B cell (primary cell): ENCODE measurements at regions not wholly inside any gene's neighbourhood (a gene's known extent, or its start where the extent isn't known, plus 50 kb on each side); places are given as distances from the start of the nearest gene placed in this dataset.
"Not testable (repeated sequence)": the region's sequence is repeated elsewhere in the genome, so short reads cannot be mapped to it uniquely, and the experiment has no call there.

Source experiments
- ATAC-seq: fragments of 200-7000 bp; cut with Tn5 transposase; one replicate; pipeline ENCODE4 v1.10.0; 2021; ENCODE audit warnings: low read depth, mild to moderate bottlenecking, moderate number of reproducible peaks, moderate library complexity
- CTCF ChIA-PET: fragments of 350-600 bp; sonication (Branson Sonifier 250); formaldehyde crosslinking; loops from one replicate; lab custom pipeline; 2021; ENCODE audit warnings: antibody characterized with exemption, inconsistent platforms; lab: Charles Lee
- POLR2A ChIA-PET: fragments of 350-600 bp; sonication (Branson Sonifier 250); formaldehyde crosslinking; loops from one replicate; lab custom pipeline; 2021; ENCODE audit warnings: antibody characterized with exemption; lab: Charles Lee
- DNase-seq: peaks from one replicate; pipeline ENCODE4 v3.0.0; 2013
- H2AFZ ChIP-seq: 2 replicates; pipeline ENCODE4 v1.6.1; 2012; ENCODE audit warnings: mild to moderate bottlenecking, low read depth, low read length; ENCODE audit not compliant: insufficient read depth, poor library complexity, severe bottlenecking
- H3K27ac ChIP-seq, 2 donors: 1 replicate in 1 of 2; 2 replicates in 1 of 2; pipeline ENCODE4 v1.5.1; 2012 to 2013; ENCODE audit warnings: low read length in 2 of 2, mild to moderate bottlenecking in 2 of 2, moderate library complexity in 1 of 2
- H3K27me3 ChIP-seq, 4 experiments: fragments of 200-600 bp in 1 of 4; sonication (generic) in 1 of 4; replicated peaks in 1 of 4; 1 replicate in 2 of 4; 2 replicates in 2 of 4; pipeline versions ENCODE4 v1.6.1 to v1.7.0; 2013 to 2016; ENCODE audit warnings: low read length in 3 of 4, mild to moderate bottlenecking in 2 of 4, mixed read lengths in 1 of 4, moderate library complexity in 1 of 4; ENCODE audit not compliant: insufficient read depth in 4 of 4, control insufficient read depth in 3 of 4; ENCODE audit errors: control extremely low read depth in 1 of 4
- H3K36me3 ChIP-seq, 2 experiments: replicated peaks in 1 of 2; 1 replicate in 1 of 2; 2 replicates in 1 of 2; pipeline versions ENCODE4 v1.6.1 to v1.7.1; 2013; ENCODE audit warnings: low read length in 1 of 2; ENCODE audit not compliant: insufficient read depth in 2 of 2, control insufficient read depth in 1 of 2; ENCODE audit errors: control extremely low read depth in 1 of 2, extremely low read depth in 1 of 2
- H3K4me1 ChIP-seq, 2 donors: fragments of 200-600 bp in 1 of 2; sonication (generic) in 1 of 2; 1 replicate in 1 of 2; 2 replicates in 1 of 2; pipeline versions ENCODE4 v1.5.1 to v1.6.1; 2013 to 2017; ENCODE audit warnings: low read length in 2 of 2; ENCODE audit not compliant: control insufficient read depth in 2 of 2, insufficient read depth in 2 of 2
- H3K4me2 ChIP-seq: replicated peaks from 2 replicates; pipeline ENCODE3; 2012; ENCODE audit warnings: mild to moderate bottlenecking, low read depth, low read length; ENCODE audit not compliant: poor library complexity, severe bottlenecking
- H3K4me3 ChIP-seq, 5 experiments: fragments of 200-600 bp in 1 of 5; sonication (generic) in 1 of 5; 1 replicate in 3 of 5; 2 replicates in 2 of 5; pipeline versions ENCODE4 v1.5.1 to v1.7.0; 2011 to 2016; ENCODE audit warnings: low read length in 4 of 5, mild to moderate bottlenecking in 4 of 5, low read depth in 2 of 5, control low read depth in 1 of 5, moderate library complexity in 1 of 5; ENCODE audit not compliant: insufficient read depth in 1 of 5; ENCODE audit errors: control extremely low read depth in 1 of 5, extremely low read depth in 1 of 5
- H3K79me2 ChIP-seq: fragments of 200-600 bp; sonication (generic); one replicate; pipeline ENCODE4 v1.6.0; 2016; ENCODE audit warnings: low read length; ENCODE audit not compliant: control insufficient read depth, insufficient read depth
- H3K9ac ChIP-seq: fragments of 200-600 bp; sonication (generic); 2 replicates; pipeline ENCODE4 v1.6.1; 2017; ENCODE audit warnings: mild to moderate bottlenecking, low read length, moderate library complexity
- H3K9me3 ChIP-seq, 3 donors: one replicate each; pipeline versions ENCODE4 v1.6.1 to v1.7.1; 2013; ENCODE audit warnings: low read length in 2 of 3; ENCODE audit not compliant: control insufficient read depth in 2 of 3, insufficient read depth in 1 of 3; ENCODE audit errors: control extremely low read depth in 1 of 3
- H4K20me1 ChIP-seq: 2 replicates; pipeline ENCODE4 v1.6.0; 2012; ENCODE audit warnings: mild to moderate bottlenecking, low read length; ENCODE audit not compliant: insufficient read depth, control insufficient read depth, poor library complexity, severe bottlenecking
- H3K27ac Mint-ChIP-seq: one replicate; pipeline ENCODE4 v1.8.0; 2021; ENCODE audit warnings: mixed read lengths
- H3K27me3 Mint-ChIP-seq: one replicate; pipeline ENCODE4 v1.8.0; 2021; ENCODE audit warnings: mixed read lengths
- H3K4me1 Mint-ChIP-seq: one replicate; pipeline ENCODE4 v1.8.0; 2021; ENCODE audit warnings: mixed read lengths
- H3K4me3 Mint-ChIP-seq: one replicate; pipeline ENCODE4 v1.8.0; 2021; ENCODE audit warnings: mixed read lengths
- H3K9me3 Mint-ChIP-seq: one replicate; pipeline ENCODE4 v1.8.0; 2022; ENCODE audit warnings: mixed read lengths; ENCODE audit not compliant: insufficient read depth
- EZH2 ChIP-seq: IDR thresholded peaks from 2 replicates; pipeline ENCODE4 v1.6.1; 2012; ENCODE audit warnings: borderline replicate concordance, low read depth, mild to moderate bottlenecking, moderate library complexity, low read length; ENCODE audit not compliant: insufficient read depth, poor library complexity, severe bottlenecking
- WGBS: methylation state at CpG from one replicate; pipeline ENCODE4 v1.1.5; 2013; ENCODE audit warnings: missing lambda C conversion rate; ENCODE audit not compliant: insufficient coverage; 5-methylcytosine and 5-hydroxymethylcytosine counted together
- intact Hi-C: fragments of 100-400 bp; cut with micrococcal nuclease; formaldehyde crosslinking; loops from one replicate; pipeline ENCODE4 v1.10.0; 2022
- TF ChIP-seq, protein P1 (sequence below): fragments of 200-600 bp; IDR thresholded peaks from one replicate; pipeline ENCODE4 v1.8.0; 2022; ENCODE audit warnings: antibody characterized with exemption, mild to moderate bottlenecking

DNA sequence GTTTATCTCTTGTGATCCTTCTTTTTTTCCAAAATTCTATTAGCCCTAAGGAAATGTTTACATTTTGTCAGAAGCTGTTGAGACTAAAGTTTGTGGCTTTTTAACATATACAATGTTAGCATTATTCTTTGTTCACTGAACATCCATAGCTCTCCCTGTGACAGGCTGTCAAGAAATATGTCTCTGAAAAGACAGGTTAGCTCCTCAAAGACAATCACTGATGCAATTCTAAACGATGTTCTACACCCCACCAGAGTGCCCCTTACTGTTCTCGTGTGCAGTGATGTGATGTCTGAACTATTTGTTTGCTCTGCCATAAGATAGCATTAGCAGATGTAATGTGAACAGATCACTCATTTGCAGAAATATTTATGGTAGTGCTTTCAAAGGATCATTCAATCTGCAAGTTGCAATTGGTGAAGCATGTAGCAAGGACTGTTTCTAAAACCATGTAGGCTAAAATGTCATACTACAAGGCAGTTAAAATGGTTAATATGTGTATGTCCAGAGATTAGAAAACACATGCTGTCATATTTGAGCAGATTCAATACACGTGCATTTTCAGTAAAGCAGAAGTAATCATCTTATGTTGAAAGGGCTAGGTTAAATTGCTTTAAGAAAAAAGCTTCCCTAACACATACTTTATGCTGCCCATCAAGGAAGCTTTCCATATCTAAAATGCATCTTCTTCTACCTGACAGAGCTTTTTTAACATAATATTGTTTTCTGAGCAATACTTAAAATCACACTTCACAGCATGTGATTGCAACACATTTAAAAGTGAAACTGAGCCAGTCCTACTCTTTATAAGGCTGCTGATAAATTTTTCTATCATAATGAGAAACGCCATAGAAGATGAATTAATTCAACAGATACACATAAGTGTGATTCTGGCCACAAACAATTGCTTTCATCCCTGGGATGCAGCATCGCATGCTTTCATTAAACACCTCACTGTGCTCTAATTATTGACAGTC, 285.7 kb upstream of the UBE2E3 start:
- WGBS = 100% methylated on average over 1 of the region's 5 CpGs
- Mint-ChIP-seq H3K4me1 (no peaks in the 10 kb centered on the region), H3K4me3 (no peak overlapping the region), H3K27ac (no peak overlapping the region), H3K27me3 (no peaks in the 10 kb centered on the region), H3K9me3 (no peaks in the 10 kb centered on the region)
- no peaks in the 10 kb centered on the region for H3K4me1 ChIP-seq
- no peak overlapping the region for H3K27ac ChIP-seq
- H3K27me3 ChIP-seq = no peaks in the 10 kb centered on the region
- no peak overlapping the region for H3K4me2 ChIP-seq
- POLR2A ChIA-PET = no interaction called here
- H3K4me3 ChIP-seq = no peak overlapping the region
- no peak for ATAC-seq
- no peaks in the 10 kb centered on the region for H3K9me3 ChIP-seq
- H3K79me2 ChIP-seq = no peaks in the 10 kb centered on the region
- no peaks in the 10 kb centered on the region for H4K20me1 ChIP-seq
- H2AFZ ChIP-seq = no peak overlapping the region
- intact Hi-C loops = no loop called here
- no peaks in the 10 kb centered on the region for H3K36me3 ChIP-seq
- TF ChIP-seq EZH2 = no peak
- TF ChIP-seq, protein P1, sequence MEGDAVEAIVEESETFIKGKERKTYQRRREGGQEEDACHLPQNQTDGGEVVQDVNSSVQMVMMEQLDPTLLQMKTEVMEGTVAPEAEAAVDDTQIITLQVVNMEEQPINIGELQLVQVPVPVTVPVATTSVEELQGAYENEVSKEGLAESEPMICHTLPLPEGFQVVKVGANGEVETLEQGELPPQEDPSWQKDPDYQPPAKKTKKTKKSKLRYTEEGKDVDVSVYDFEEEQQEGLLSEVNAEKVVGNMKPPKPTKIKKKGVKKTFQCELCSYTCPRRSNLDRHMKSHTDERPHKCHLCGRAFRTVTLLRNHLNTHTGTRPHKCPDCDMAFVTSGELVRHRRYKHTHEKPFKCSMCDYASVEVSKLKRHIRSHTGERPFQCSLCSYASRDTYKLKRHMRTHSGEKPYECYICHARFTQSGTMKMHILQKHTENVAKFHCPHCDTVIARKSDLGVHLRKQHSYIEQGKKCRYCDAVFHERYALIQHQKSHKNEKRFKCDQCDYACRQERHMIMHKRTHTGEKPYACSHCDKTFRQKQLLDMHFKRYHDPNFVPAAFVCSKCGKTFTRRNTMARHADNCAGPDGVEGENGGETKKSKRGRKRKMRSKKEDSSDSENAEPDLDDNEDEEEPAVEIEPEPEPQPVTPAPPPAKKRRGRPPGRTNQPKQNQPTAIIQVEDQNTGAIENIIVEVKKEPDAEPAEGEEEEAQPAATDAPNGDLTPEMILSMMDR = no peak
- no peak overlapping the region for H3K9ac ChIP-seq
- CTCF ChIA-PET = no interaction called here
- DNase-seq = no peak

DNA sequence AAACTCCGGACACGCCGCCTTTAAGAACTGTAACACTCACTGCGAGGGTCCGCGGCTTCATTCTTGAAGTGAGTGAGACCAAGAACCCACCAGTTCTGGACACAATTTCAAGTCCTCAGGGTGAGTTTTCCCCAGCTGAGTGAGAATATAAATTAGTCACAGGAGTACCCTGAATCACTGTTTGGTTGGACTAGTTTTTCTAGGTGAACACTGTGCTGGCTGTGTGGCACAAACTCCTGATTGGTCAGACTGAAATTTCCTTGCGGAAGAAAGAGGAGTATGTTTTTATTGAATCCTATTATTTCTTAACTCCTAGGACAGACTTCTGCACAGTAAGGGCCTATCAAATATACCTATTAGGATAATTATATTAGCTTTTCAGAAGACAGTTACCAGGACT, 288.1 kb upstream of the UBE2E3 start:
- ATAC-seq (no peak), DNase-seq (no peak)
- TF ChIP-seq EZH2 = no peak
- TF ChIP-seq, protein P1 = no peak
- WGBS = 98% methylated on average over 6 of the region's 7 CpGs
- Mint-ChIP-seq H3K27me3 (no peaks in the 10 kb centered on the region), H3K27ac (no peak overlapping the region), H3K4me1 (no peaks in the 10 kb centered on the region), H3K4me3 (no peak overlapping the region), H3K9me3 (no peaks in the 10 kb centered on the region)
- POLR2A ChIA-PET = no interaction called here
- Histone ChIP-seq H3K79me2 (no peaks in the 10 kb centered on the region), H4K20me1 (no peaks in the 10 kb centered on the region), H3K4me3 (no peak overlapping the region), H3K4me2 (no peak overlapping the region), H3K9me3 (no peaks in the 10 kb centered on the region), H3K27ac (no peak overlapping the region), H2AFZ (no peak overlapping the region), H3K4me1 (no peaks in the 10 kb centered on the region), H3K27me3 (no peaks in the 10 kb centered on the region), H3K36me3 (no peaks in the 10 kb centered on the region), H3K9ac (no peak overlapping the region)
- CTCF ChIA-PET = no interaction called here
- intact Hi-C loops = no loop called here

DNA sequence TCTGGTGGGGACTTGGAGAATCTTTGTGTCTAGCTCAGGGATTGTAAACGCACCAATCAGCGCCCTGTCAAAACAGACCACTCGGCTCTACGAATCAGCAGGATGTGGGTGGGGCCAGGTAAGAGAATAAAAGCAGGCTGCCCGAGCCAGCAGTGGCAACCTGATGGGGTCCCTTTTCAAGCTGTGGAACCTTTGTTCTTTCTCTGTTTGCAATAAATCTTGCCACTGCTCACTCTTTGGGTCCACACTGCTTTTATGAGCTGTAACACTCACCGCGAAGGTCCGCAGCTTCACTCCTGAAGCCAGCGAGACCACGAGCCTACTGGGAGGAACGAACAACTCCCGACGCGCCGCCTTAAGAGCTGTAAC, 288.6 kb upstream of the UBE2E3 start:
- intact Hi-C loops, DNase-seq, H3K9ac ChIP-seq, H3K27me3 ChIP-seq, H3K4me1 Mint-ChIP-seq, H3K4me3 Mint-ChIP-seq, H3K4me1 ChIP-seq, H3K4me2 ChIP-seq, H3K27ac ChIP-seq, H3K27me3 Mint-ChIP-seq, H3K4me3 ChIP-seq, H2AFZ ChIP-seq, ATAC-seq, CTCF ChIA-PET, H4K20me1 ChIP-seq, H3K9me3 ChIP-seq, H3K27ac Mint-ChIP-seq, POLR2A ChIA-PET, H3K36me3 ChIP-seq, H3K9me3 Mint-ChIP-seq, H3K79me2 ChIP-seq: not testable (repeated sequence)
- WGBS = 84% methylated on average over 14 of the region's 15 CpGs
